Nucleus accumbens (tissue), 56 donors: ENCODE measurements at regions not wholly inside any gene's neighbourhood (a gene's known extent, or its start where the extent isn't known, plus 50 kb on each side); places are given as distances from the start of the nearest gene placed in this dataset.

Experiments used
- DNase-seq, 56 donors: peaks; one replicate each; lab custom pipeline; 2025; lab: John Stamatoyannopoulos, UW

GRCh38 chr5:84614906-84615305, 230.2 kb upstream of the EDIL3 start:
- no peak for DNase-seq

GRCh38 chr5:84606784-84607183, 222.1 kb upstream of the EDIL3 start:
- no peak for DNase-seq

GRCh38 chr5:84605241-84605640, 220.6 kb upstream of the EDIL3 start:
- DNase-seq: no peak

- DNase-seq: peak in 1 of 56 donors; percentile 7
Measured at GRCh38 chr5:84603568-84604185, 219.0 kb upstream of the EDIL3 start.

GRCh38 chr5:84602371-84602771, 217.7 kb upstream of the EDIL3 start:
- DNase-seq: no peak

GRCh38 chr5:84599964-84600363, 215.3 kb upstream of the EDIL3 start:
- no peak for DNase-seq

GRCh38 chr5:84597904-84598303, 213.2 kb upstream of the EDIL3 start:
- no peak for DNase-seq

- no peak for DNase-seq
Measured at GRCh38 chr5:84590629-84591028, 205.9 kb upstream of the EDIL3 start.

- no peak for DNase-seq
Measured at GRCh38 chr5:84589926-84590325, 205.2 kb upstream of the EDIL3 start.

- no peak for DNase-seq
Measured at GRCh38 chr5:84585218-84585617, 200.5 kb upstream of the EDIL3 start.

- no peak for DNase-seq
Measured at GRCh38 chr5:84578226-84578625, 193.5 kb upstream of the EDIL3 start.

GRCh38 chr5:84573017-84573712, 188.5 kb upstream of the EDIL3 start:
- peak in 12 of 56 donors; percentile 5 to 50 (median 22) for DNase-seq

- no peak for DNase-seq
Measured at GRCh38 chr5:84569307-84569706, 184.6 kb upstream of the EDIL3 start.

GRCh38 chr5:84568171-84568570, 183.5 kb upstream of the EDIL3 start:
- DNase-seq: peak in 5 of 56 donors; percentile 6 to 29 (median 7)

GRCh38 chr5:84565866-84566265, 181.2 kb upstream of the EDIL3 start:
- no peak for DNase-seq

GRCh38 chr5:84564321-84565075, 179.8 kb upstream of the EDIL3 start:
- DNase-seq: peak in 9 of 56 donors; percentile 7 to 54 (median 31)

- no peak for DNase-seq
Measured at GRCh38 chr5:84550222-84550621, 165.5 kb upstream of the EDIL3 start.

GRCh38 chr5:84549054-84549453, 164.4 kb upstream of the EDIL3 start:
- DNase-seq: no peak

GRCh38 chr5:84546686-84547085, 162.0 kb upstream of the EDIL3 start:
- DNase-seq: no peak

GRCh38 chr5:84536797-84537196, 152.1 kb upstream of the EDIL3 start:
- no peak for DNase-seq

- no peak for DNase-seq
Measured at GRCh38 chr5:84535281-84535680, 150.6 kb upstream of the EDIL3 start.

- no peak for DNase-seq
Measured at GRCh38 chr5:84524491-84524890, 139.8 kb upstream of the EDIL3 start.
